ENCODE measurements at regions not wholly inside any gene's neighbourhood (a gene's known extent, or its start where the extent isn't known, plus 50 kb on each side); places are given as distances from the start of the nearest gene placed in this dataset.
A peak's percentile ranks its signal among the peaks of the same experiment; 100 is the strongest.

DNA sequence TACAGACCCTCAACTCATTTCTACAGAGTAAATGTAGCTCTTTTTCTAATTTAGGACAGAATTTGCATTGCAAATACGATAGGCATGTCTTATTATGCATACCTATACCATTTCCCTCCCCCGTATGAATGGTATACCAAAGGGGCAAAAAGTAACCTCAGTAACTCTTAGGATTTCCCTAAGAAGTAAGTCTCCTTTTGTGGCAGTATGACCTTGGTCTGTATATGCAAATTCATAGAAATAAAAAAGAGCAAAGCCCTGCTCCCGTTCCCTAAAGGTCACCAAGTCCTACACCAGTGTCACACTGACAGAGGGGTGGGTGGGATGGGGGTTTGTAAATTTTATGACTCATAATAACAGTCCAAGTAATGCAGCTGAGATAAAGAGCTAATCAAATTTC, 365.8 kb upstream of the CCDC196 start:
- no peak for DNase-seq

DNA sequence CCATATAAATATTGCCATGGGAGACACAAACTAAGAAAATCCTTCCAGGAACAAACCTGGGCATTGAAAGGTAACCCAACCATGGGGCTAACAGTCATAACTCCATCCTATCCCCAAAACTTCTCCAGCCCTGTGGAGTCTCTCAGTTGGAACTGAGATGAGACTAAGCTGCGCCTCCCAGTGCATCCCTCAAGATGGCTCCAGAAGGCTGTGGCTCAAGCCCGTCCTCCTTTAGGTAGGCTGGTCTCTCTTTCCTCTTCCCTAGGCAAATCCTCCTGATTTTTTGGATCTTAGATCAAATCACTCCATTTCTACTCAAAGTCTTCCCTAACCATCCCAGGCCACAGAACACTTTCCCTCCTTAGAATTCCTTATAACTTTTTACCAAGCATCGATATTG, 364.3 kb upstream of the CCDC196 start:
- no peak for DNase-seq

- no peak for DNase-seq
Observed at GRCh38 chr14:66129224-66129623, 356.9 kb upstream of the CCDC196 start.

DNA sequence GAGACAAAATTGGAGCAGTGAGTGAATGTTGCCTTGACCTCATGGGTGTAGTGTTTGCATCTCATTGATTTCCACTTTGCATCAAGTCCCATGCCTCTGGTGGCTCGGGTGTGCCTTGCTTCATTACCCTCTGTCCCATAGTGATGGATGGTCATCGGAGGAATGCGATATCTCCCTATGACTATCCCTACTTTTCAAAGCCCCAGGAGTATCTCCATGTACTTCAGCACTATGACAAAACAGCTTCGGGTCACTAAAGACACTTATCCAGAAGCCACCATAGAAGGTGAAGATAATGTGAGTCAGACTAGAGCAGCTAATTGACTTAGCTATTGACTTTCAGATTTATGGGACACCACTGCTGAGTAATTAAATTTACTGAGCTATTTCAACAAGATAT, 355.1 kb upstream of the CCDC196 start:
- no peak for DNase-seq

DNA sequence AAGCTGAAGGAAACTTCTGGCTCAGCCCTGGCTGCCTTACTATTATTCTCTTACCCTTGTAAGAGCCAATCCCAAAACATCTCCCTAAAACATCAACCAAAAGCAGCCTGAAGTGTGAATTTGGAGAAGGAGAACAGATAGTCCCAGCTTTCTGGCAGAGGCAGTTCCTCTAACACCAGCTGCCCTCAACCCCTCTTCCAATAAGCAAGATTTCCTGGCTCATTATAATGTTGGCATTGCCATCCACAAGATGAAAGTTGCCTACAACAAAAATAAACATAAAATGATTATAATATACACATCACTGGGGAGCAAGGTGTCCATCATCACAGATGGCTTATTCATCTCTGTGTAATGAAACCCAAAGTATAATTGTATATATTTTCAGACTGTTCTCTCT, 352.5 kb upstream of the CCDC196 start:
- no peak for DNase-seq

DNA sequence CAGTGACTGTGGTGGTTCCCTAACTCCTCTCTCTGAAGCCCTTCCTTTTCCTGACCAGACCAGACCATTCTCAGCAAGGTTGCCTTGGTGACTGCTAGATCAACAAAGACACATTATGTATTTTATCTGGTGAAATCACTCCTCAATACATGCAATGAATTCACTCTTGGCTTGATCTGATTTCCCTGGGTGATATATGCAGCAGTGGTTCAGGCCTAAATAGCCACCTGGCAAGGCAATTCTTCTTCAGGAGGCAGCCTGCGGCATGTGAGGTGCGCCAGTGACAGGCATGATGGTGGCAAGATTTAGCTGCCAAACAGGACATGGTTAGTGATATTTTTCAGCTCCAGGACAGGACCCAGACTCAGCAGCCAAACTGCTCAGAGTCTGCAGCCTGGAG, 350.3 kb upstream of the CCDC196 start:
- no peak for DNase-seq

DNA sequence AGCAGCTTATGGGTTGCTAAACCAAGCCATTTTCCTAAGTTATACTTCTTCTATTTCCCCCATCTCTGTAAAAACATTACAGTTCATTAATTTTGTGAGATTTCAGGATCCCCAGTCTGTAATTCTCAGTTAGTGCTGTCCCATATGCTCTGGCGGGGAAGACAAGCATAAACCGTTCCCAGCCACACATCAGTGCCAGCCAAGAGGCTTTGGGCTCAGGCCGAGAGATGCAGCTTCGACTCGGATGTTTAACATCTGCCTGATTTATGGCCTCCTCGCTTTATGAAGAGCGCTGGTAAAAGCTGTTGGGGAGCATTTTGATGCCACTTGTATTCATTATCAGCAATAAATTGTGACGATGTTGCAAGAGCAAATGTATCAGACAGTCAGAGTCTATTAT, 349.1 kb upstream of the CCDC196 start:
- no peak for DNase-seq

DNA sequence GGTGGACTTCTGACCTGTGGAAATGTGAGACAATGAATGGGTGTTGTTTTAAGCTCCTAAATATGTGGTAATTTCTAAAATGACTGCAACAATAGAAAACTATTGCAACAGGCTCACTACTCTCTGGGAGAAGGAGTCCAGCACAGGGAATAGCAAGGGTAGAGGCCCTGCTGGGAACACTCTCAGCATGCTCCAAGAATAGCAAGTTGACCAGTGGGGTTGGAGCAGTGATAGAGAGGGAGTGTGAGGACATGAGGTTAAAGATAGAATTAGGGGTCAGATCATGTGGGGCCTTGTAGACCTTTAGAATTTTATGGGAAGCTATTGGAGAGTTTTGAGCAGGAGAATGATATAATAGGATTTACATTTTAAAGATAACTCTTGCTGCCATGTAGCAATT, 346.7 kb upstream of the CCDC196 start:
- no peak for DNase-seq

DNA sequence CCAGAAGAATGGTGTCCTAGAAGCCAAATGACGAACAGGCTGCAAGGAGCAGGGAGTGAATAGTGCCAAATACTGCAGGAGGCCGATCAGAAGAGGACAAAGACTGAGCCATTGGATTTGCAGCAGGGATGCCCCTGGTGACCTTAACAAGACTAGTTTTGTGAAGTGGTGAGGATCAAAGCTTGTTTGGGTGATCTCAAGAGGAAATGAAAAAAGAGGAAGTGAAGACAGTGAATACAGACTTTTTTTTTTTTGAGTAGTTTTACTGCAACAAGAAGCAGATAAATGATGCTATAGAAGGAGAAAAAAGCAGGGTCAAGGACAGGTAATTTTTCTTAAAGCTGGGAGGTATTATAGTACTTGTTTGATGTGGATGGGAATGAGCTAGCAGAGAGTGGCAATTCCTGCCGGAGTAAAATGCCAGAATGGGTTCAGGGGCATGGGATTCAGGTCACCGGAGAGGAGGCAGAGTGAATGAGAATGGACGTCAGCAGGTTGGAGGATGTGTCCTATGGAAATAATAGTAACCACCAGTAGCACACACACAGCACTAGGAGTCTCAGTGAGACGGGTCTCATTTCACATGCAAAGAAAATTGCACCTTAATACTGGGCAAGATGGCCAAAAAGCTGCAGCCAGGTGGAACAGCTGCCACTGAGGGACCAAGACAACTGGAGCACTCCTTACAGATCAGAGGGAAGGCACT, 345.8 kb upstream of the CCDC196 start:
- DNase-seq: peak in 1 of 2 donors; percentile 0

DNA sequence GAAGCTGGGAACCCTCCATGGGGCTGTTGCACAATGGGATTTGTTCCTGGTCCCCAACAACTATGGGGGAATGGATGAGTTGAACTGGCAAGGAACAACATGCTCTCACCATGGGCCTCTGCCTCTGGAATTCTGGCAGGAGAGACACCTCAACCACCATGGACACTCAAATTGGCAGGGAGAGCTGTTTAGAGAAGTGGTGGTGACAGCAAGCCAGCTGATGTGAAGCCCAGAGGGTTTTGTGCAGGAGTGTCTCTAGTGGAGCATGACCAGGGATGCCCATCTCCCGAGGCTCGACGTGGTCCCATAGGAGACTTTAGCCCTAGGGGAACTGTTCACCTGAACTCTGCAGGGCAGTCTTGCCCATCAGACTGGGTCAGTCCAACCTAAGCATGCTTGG, 345.2 kb upstream of the CCDC196 start:
- DNase-seq: no peak

DNA sequence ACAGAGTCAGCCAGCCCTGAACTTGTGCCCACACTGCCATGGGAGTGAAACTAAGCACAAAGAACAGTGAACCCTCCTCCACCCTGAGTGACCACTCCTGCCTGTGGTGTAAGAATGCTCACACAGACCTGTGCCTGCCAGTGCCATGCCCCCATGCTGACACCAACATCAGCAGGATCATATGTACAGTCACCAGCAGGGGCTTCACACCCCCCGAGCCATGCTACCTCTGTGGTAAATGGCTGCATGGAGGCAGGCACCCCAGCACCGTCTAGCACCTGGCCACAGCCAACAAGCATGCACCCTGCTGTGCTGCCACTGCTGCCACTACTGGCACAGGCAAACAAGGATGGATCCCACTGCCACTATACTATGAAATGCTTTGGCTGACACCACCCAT, 344.4 kb upstream of the CCDC196 start:
- no peak for DNase-seq

GRCh38 chr14:66143387-66144112, 342.6 kb upstream of the CCDC196 start:
- DNase-seq: no peak

- DNase-seq: no peak
Observed at GRCh38 chr14:66152302-66152701, 333.9 kb upstream of the CCDC196 start.

GRCh38 chr14:66152747-66153146, 333.4 kb upstream of the CCDC196 start:
- DNase-seq: no peak

GRCh38 chr14:66163023-66163422, 323.1 kb upstream of the CCDC196 start:
- DNase-seq: no peak

DNA sequence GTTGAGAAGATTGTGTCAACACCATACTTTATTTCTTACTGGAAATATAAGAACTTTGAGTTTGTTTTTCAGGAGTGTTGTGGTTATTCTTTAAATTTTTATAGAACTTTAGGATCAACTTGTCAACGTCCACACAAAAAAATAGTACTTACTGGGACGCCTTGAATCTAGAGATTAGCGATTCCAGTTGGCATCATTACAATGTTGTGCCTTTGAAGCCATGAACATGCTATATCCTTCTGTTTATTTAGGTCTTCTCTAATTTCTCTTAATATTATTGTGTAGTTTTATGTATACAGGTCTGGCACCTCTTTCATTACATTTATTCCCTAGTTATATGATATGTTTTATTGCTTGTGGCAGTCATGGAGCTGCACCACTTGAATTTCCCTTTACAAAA, 320.8 kb upstream of the CCDC196 start:
- DNase-seq: no peak

DNA sequence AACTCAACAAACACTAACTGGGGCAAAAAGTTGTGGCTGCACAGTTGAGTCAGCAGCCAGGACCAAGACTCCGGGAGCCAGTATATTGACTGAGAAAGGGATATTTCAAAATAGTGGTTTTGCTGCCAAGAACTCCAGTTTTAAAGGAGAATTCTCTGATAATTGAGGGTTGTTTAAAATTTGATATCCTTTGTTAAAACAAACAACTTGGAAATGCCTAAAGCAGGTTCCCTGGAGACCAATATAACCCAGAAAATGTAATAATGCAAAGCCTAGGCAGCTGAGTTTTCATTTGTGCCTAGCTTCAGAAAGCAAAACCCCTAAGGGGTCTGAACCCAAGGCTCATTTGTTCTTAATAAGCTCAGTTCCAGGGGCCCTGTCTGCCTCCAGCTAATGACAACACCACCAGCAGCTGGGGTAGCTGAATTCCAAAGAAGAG, 311.7 kb upstream of the CCDC196 start:
- no peak for DNase-seq

DNA sequence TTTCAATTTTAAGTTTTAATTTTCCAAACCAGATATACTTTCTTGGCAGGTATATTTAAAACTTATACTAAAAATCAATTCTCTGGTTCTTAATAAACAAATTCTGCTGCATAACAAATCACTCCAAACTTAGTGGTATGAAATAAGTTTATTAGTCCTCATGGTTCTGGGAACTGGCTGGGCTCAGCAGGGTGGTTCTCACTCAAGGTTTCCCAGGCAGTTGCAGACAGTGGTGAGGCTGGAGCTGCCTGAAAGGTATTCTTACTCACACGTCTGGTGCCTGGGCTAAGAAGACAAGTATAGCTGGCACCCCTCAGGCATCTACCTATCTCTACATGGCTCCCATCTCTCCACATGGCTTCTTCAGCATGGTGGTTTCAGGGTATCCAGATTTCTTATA, 308.2 kb upstream of the CCDC196 start:
- no peak for DNase-seq

DNA sequence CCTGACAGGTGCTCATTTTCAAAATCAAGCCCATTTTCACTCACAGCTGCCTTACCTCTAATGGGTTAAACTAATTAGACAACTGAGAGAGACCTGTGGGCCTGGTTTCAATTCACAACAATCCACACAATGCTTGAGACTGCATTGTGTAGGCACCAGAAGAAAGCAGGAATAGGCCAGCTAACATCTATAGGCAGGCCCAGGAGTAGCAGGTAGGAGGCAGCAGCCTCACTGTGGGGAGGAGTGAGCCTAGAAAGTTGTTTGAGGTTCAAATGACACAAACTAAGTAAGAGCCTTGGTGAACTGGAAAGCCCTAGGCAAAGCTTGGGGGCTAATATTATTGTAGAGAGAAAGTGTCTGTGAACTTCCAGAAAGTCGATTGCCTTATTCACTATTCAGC, 289.5 kb upstream of the CCDC196 start:
- no peak for DNase-seq

DNA sequence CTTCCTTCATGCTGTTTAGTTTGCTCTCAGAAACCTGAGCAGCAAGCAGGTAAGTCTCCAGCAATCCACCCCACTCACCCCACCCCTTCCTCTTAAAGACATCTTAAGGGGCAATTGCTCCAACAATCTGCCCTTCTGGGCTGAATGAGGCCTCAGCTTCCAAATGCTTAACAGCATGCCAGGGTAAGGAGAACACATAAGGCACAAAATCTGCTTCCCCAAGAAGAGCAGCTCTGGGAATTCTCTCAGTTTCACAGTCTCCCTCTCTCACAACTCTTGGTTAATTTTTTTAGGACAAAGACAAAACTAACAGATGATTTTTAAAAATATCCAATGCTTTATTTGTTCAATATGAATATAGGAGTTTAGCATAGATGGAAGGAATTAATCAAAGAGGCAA, 288.9 kb upstream of the CCDC196 start:
- DNase-seq: no peak

DNA sequence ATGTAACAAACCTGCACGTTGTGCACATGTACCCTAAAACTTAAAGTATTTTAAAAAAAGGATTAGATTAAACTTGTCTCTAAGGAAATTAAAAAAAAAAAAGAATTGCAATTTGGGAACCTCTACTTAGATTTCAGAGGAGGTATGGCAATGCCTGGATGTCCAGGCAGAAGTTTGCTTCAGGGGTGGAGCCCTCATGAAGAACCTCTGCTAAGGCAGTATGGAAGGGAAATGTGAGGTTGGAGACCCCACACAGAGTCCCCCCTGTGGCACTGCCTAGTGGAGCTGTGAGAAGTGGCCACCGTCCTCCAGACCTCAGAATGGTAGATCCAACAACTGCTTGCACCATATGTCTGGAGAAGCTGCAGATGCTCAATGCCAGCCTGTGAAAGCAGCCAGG, 279.6 kb upstream of the CCDC196 start:
- DNase-seq: no peak

GRCh38 chr14:66216763-66217162, 269.4 kb upstream of the CCDC196 start:
- no peak for DNase-seq

- DNase-seq: no peak
Observed at GRCh38 chr14:66219886-66220285, 266.3 kb upstream of the CCDC196 start.

DNA sequence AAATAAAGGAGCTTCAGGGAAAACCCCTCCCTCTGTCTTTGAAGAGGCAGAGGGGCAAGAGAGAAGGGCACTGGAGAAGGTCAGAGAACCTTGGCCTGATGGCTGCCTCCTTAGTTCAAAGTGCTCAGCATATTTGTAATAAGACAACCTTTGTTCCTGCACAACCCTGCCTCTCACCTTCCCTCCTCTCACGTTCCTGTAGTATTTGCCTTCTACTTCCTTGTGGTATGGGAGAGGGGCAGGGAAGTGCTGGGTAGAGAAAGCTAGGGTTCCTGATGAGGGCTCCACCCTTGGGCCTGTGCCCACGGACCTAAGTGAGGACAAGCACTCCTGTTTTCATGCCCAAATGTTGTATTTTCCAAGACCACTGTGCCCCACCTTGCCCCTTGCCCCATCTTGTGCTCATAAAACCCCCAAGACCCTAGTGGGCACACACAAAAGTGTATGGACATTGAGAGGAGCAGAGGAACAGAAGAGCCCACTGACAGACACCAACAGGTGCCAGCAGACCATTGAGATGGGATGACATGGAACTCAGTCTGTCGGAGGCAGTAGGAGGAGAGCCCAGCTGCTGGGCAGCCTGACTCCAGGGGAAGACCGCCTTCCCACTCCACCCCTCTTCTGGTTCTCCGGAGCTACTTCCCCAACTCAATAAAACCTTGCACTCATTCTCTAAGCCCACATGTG, 261.5 kb upstream of the CCDC196 start:
- no peak for DNase-seq

Data from bone marrow (tissue), 2 donors.